K562 (cell line): ENCODE measurements at regions not wholly inside any gene's neighbourhood (a gene's known extent, or its start where the extent isn't known, plus 50 kb on each side); places are given as distances from the start of the nearest gene placed in this dataset.

Source experiments
- ATAC-seq: fragments of 200-7000 bp; cut with Tn5 transposase; 3 replicates; pipeline ENCODE4 v1.9.1; 2020; ENCODE audit warnings: moderate library complexity
- BruUV-seq: library from RNA; stranded (reverse); fragments of 400-500 nt; replicated peaks from 2 replicates; lab custom pipeline; 2021; lab: Mats Ljungman, UMichigan
- CTCF ChIA-PET: fragments of 300-600 bp; formaldehyde crosslinking; extraction: SDS; loops from one replicate; lab custom pipeline; 2021; ENCODE audit warnings: low intra/inter-chr PET ratio; lab: Yijun Ruan, JAX
- POLR2A ChIA-PET: fragments of 300-600, 350-650 bp; sonication (Branson Sonifier 250); formaldehyde crosslinking; extraction: SDS; loops from one replicate; lab custom pipeline; 2021; ENCODE audit warnings: antibody characterized with exemption, inconsistent platforms; lab: Yijun Ruan, JAX
- DNase-seq, 4 experiments: peaks; one replicate each; pipeline versions ENCODE4 v3.0.0 to v3.0.0-alpha.2; 2011 to 2018; ENCODE audit warnings: low spot score in 3 of 4, mixed read lengths in 3 of 4; ENCODE audit errors: extremely low read depth in 1 of 4
- FAIRE-seq: peaks from 2 replicates; lab custom pipeline; 2011; peaks lifted over from hg19 to GRCh38; lab: Jason Lieb, UNC
- H2AFZ ChIP-seq: 2 replicates; pipeline ENCODE4 v1.6.0; 2011; ENCODE audit warnings: low read depth, low read length, control low read depth, inconsistent platforms
- H3K27ac ChIP-seq: fragments of 200-600 bp; 3 replicates; pipeline ENCODE4 v1.8.0; 2011; ENCODE audit warnings: low read depth, mild to moderate bottlenecking, control low read depth, inconsistent platforms, low read length, moderate library complexity, mixed read lengths; ENCODE audit errors: extremely low read depth
- H3K27me3 ChIP-seq, 2 experiments: fragments of 300-600 bp in 1 of 2; 2 replicates in 1 of 2; 3 replicates in 1 of 2; pipeline versions ENCODE4 v1.6.0 to v1.8.0; 2011; ENCODE audit warnings: inconsistent platforms in 2 of 2, low read length in 2 of 2, mild to moderate bottlenecking in 1 of 2, mixed read lengths in 1 of 2, moderate library complexity in 1 of 2; ENCODE audit not compliant: control insufficient read depth in 2 of 2, insufficient read depth in 2 of 2
- H3K36me3 ChIP-seq: fragments of 300-600 bp; 3 replicates; pipeline ENCODE4 v1.8.0; 2011; ENCODE audit warnings: mild to moderate bottlenecking, low read length, inconsistent platforms; ENCODE audit not compliant: control insufficient read depth, insufficient read depth
- H3K4me1 ChIP-seq, 2 experiments: fragments of 200-600 bp in 1 of 2; replicated peaks in 1 of 2; 2 replicates in 1 of 2; 3 replicates in 1 of 2; pipeline versions ENCODE4 v1.5.1 to v1.8.0; 2011; ENCODE audit warnings: inconsistent platforms in 2 of 2, low read length in 2 of 2, mild to moderate bottlenecking in 1 of 2, mixed read lengths in 1 of 2, moderate library complexity in 1 of 2; ENCODE audit not compliant: control insufficient read depth in 2 of 2, insufficient read depth in 2 of 2
- H3K4me2 ChIP-seq: 2 replicates; pipeline ENCODE4 v1.6.1; 2011; ENCODE audit warnings: low read length, control low read depth, inconsistent platforms, mixed read lengths; ENCODE audit not compliant: insufficient read depth
- H3K4me3 ChIP-seq: fragments of 200-600 bp; sonication (generic), shearing (Covaris generic); 2 replicates; pipeline ENCODE4 v1.5.1; 2016; ENCODE audit warnings: control low read depth, inconsistent platforms
- H3K79me2 ChIP-seq: fragments of 200-600 bp; 3 replicates; pipeline ENCODE4 v1.8.0; 2011; ENCODE audit warnings: low read length, inconsistent platforms; ENCODE audit not compliant: control insufficient read depth, insufficient read depth
- H3K9ac ChIP-seq, 2 experiments: 2 replicates each; pipeline versions ENCODE4 v1.6.0 to v1.6.1; 2011; ENCODE audit warnings: low read depth in 2 of 2, low read length in 2 of 2, control low read depth in 1 of 2, inconsistent platforms in 1 of 2, mild to moderate bottlenecking in 1 of 2, mixed read lengths in 1 of 2; ENCODE audit not compliant: insufficient read depth in 1 of 2
- H3K9me1 ChIP-seq: one replicate; pipeline ENCODE4 v1.6.0; 2011; ENCODE audit warnings: inconsistent platforms, mild to moderate bottlenecking, low read length, moderate library complexity; ENCODE audit not compliant: control insufficient read depth, insufficient read depth
- H3K9me3 ChIP-seq: replicated peaks from 2 replicates; pipeline ENCODE4 v1.5.1; 2011; ENCODE audit warnings: low read depth, low read length, inconsistent platforms; ENCODE audit not compliant: control insufficient read depth, insufficient read depth
- H4K20me1 ChIP-seq: replicated peaks from 2 replicates; pipeline ENCODE4 v1.6.1; 2011; ENCODE audit warnings: low read length, inconsistent platforms, mixed read lengths; ENCODE audit not compliant: control insufficient read depth, insufficient read depth
- E2F5 ChIP-seq: sonication (generic); formaldehyde crosslinking; IDR thresholded peaks from 2 replicates; pipeline ENCODE4 v1.8.0; 2022; ENCODE audit warnings: mild to moderate bottlenecking, missing genetic modification reagents
- FOXK1 ChIP-seq: sonication (generic); formaldehyde crosslinking; IDR thresholded peaks from 2 replicates; pipeline ENCODE4 v1.8.0; 2022; ENCODE audit warnings: missing genetic modification reagents, mild to moderate bottlenecking, borderline replicate concordance
- HNRNPLL ChIP-seq: fragments of 200-400 bp; formaldehyde crosslinking; IDR thresholded peaks from 2 replicates; pipeline ENCODE4 v1.6.1; 2017; ENCODE audit warnings: low read length, low read depth, mild to moderate bottlenecking; ENCODE audit not compliant: poor library complexity, severe bottlenecking
- KAT2B ChIP-seq: IDR thresholded peaks from one replicate; pipeline ENCODE4 v1.6.1; 2012; ENCODE audit warnings: low read depth, mild to moderate bottlenecking, control low read depth, inconsistent platforms, low read length, moderate library complexity
- KDM5B ChIP-seq: fragments of 200-600 bp; sonication (generic); IDR thresholded peaks from 2 replicates; pipeline ENCODE4 v1.6.1; 2012; ENCODE audit warnings: low read depth, mild to moderate bottlenecking, moderate library complexity, low read length, control low read depth, inconsistent platforms; ENCODE audit not compliant: insufficient replicate concordance
- MXI1 ChIP-seq: IDR thresholded peaks from 2 replicates; pipeline ENCODE4 v1.6.1; 2011; ENCODE audit warnings: low read depth, mild to moderate bottlenecking, improper control_type of control experiment, low read length
- NELFE ChIP-seq: IDR thresholded peaks from 2 replicates; pipeline ENCODE4 v1.6.1; 2011; ENCODE audit warnings: mild to moderate bottlenecking; ENCODE audit not compliant: insufficient read depth, insufficient read length
- RAD21 ChIP-seq, 2 experiments: fragments of 250-450 bp in 1 of 2; fragments of 450-650 bp in 1 of 2; sonication (Bioruptor Pico) in 1 of 2; formaldehyde crosslinking in 1 of 2; IDR thresholded peaks in 1 of 2; conservative IDR thresholded peaks in 1 of 2; 2 replicates each; pipeline versions ENCODE4 v1.4.0 to v1.8.0; 2020 to 2022; ENCODE audit warnings: mild to moderate bottlenecking in 2 of 2, moderate library complexity in 1 of 2
- SREBF2 ChIP-seq: sonication (generic); formaldehyde crosslinking; IDR thresholded peaks from 2 replicates; pipeline ENCODE4 v1.4.0; 2020; ENCODE audit warnings: mild to moderate bottlenecking, missing genetic modification reagents
- ZBED1 ChIP-seq: IDR thresholded peaks from 2 replicates; pipeline ENCODE4 v1.6.1; 2014
- ZBTB34 ChIP-seq: fragments of 250-450 bp; sonication (Bioruptor Pico); IDR thresholded peaks from 2 replicates; pipeline ENCODE4 v1.8.0; 2021; ENCODE audit warnings: mild to moderate bottlenecking, moderate library complexity
- ZNF146 ChIP-seq: IDR thresholded peaks from one replicate; pipeline ENCODE4 v1.6.1; 2018; ENCODE audit warnings: missing compliant biosample characterization; ENCODE audit not compliant: unreplicated experiment
- ZNF778 ChIP-seq: fragments of 450-650 bp; formaldehyde crosslinking; IDR thresholded peaks from 2 replicates; pipeline ENCODE4 v1.4.0; 2020; ENCODE audit warnings: mild to moderate bottlenecking, moderate library complexity
- WGBS: fragments of 100-300 bp; shearing (Covaris generic); methylation state at CpG from one replicate; pipeline ENCODE4 v1.1.6; 2016; ENCODE audit warnings: low coverage, mixed read lengths; ENCODE audit not compliant: insufficient coverage; ENCODE audit errors: missing lambda C conversion rate; 5-methylcytosine and 5-hydroxymethylcytosine counted together
- in situ Hi-C: fragments of 300-500 bp; cut with MboI; formaldehyde crosslinking; loops from 4 replicates; pipeline ENCODE4 v1.15.0; 2018; ENCODE audit warnings: inconsistent platforms, mixed read lengths
- intact Hi-C: fragments of 100-400 bp; cut with micrococcal nuclease; formaldehyde crosslinking; loops from 2 replicates; pipeline ENCODE4 v1.14.2; 2022
- TF ChIP-seq, protein P1 (sequence below): IDR thresholded peaks from 2 replicates; pipeline ENCODE4 v1.6.1; 2014; ENCODE audit warnings: antibody characterized with exemption
- TF ChIP-seq, protein P2 (sequence below), 2 experiments: fragments of 450-650 bp in 1 of 2; IDR thresholded peaks; 2 replicates each; pipeline ENCODE4 v1.6.1; 2011 to 2017; ENCODE audit warnings: low read depth in 2 of 2, antibody characterized with exemption in 1 of 2, borderline replicate concordance in 1 of 2, low read length in 1 of 2, mild to moderate bottlenecking in 1 of 2, mixed read lengths in 1 of 2; ENCODE audit not compliant: control insufficient read depth in 1 of 2

DNA sequence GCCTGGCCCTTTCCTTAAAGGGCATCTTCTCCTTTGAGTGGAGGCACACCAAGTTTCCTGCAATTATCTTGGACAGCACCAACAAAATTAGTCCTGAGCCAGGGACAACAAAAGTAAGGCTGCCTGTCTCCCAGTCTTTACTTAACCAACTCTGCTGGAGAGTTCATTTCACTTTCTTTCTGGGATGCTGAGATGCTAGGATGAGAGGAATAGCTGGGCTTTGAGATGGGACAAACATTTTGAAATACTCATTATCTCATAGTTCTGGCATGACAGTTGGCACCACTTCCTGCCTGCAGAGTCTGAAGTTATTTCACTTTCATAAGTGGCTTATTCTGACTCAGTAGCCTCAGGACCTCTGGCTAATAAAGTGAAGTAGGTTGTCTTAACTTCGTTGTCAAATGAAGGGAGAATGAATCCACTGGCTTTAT lies 157.0 kb downstream of the C9orf152 start (continued):
- TF ChIP-seq ZBTB34 (CRISPR knock-in tag): no peak
- no peak for TF ChIP-seq KAT2B
- TF ChIP-seq KDM5B: no peak
- no peak for TF ChIP-seq FOXK1 (CRISPR knock-in tag)
- no peak for TF ChIP-seq ZBED1
- TF ChIP-seq, all 486 proteins: peak for 0

DNA sequence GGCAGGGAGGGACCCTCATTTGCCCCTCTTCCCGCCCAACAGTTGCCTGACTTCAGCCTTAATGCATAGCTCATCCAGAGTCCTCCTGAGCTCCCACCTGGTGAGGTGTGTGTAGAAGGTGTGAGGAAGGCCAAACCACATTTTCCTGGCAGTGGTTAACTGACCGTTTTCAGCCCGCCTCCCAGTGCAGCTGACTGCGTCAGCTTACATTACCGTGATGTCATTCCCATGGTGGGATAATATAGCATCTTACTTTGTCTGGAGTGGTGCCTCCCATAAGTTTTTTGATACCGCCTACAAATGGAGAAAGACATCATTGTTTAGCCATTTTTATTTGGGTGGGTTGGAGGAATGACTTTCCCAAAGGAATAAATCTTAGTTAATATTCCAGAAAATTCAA lies 151.9 kb downstream of the C9orf152 start:
- Histone ChIP-seq H2AFZ (no peak overlapping the region), H3K4me2 (no peak overlapping the region), H3K79me2 (no peaks in the 10 kb centered on the region), H3K9me1 (no peaks in the 10 kb centered on the region), H3K27ac (no peak overlapping the region), H3K9ac (no peak overlapping the region), H4K20me1 (no peaks in the 10 kb centered on the region), H3K4me3 (no peak overlapping the region), H3K27me3 (peaks cover 0 to under 1% of the 10 kb centered on the region in 2 experiments; a peak in 1 of 5 replicates), H3K36me3 (no peaks in the 10 kb centered on the region)
- in situ Hi-C loops: no loop called here
- no TSS peak for BruUV-seq
- WGBS: 0% methylated on average over 6 of the region's 6 CpGs
- DNase-seq: no peak
- no peak for ATAC-seq
- intact Hi-C loops: no loop called here
- FAIRE-seq: no peak
- CTCF ChIA-PET: no interaction called here
- TF ChIP-seq, protein P1, sequence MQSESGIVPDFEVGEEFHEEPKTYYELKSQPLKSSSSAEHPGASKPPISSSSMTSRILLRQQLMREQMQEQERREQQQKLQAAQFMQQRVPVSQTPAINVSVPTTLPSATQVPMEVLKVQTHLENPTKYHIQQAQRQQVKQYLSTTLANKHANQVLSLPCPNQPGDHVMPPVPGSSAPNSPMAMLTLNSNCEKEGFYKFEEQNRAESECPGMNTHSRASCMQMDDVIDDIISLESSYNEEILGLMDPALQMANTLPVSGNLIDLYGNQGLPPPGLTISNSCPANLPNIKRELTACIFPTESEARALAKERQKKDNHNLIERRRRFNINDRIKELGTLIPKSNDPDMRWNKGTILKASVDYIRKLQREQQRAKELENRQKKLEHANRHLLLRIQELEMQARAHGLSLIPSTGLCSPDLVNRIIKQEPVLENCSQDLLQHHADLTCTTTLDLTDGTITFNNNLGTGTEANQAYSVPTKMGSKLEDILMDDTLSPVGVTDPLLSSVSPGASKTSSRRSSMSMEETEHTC: no peak
- no peak for TF ChIP-seq RAD21 (CRISPR knock-in tag; conservative IDR thresholded peaks at IDR 0.05 in 1 of 2, IDR thresholded peaks at IDR 0.05 in 1 of 2)
- TF ChIP-seq HNRNPLL: no peak
- TF ChIP-seq, protein P2, sequence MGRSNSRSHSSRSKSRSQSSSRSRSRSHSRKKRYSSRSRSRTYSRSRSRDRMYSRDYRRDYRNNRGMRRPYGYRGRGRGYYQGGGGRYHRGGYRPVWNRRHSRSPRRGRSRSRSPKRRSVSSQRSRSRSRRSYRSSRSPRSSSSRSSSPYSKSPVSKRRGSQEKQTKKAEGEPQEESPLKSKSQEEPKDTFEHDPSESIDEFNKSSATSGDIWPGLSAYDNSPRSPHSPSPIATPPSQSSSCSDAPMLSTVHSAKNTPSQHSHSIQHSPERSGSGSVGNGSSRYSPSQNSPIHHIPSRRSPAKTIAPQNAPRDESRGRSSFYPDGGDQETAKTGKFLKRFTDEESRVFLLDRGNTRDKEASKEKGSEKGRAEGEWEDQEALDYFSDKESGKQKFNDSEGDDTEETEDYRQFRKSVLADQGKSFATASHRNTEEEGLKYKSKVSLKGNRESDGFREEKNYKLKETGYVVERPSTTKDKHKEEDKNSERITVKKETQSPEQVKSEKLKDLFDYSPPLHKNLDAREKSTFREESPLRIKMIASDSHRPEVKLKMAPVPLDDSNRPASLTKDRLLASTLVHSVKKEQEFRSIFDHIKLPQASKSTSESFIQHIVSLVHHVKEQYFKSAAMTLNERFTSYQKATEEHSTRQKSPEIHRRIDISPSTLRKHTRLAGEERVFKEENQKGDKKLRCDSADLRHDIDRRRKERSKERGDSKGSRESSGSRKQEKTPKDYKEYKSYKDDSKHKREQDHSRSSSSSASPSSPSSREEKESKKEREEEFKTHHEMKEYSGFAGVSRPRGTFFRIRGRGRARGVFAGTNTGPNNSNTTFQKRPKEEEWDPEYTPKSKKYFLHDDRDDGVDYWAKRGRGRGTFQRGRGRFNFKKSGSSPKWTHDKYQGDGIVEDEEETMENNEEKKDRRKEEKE (IDR thresholded peaks at IDR 0.05; ENCODE audit: borderline replicate concordance in 1 of 2, control insufficient read depth in 1 of 2, low read depth in 2 of 2, low read length in 1 of 2): no peak
- TF ChIP-seq NELFE: no peak
- no peak for TF ChIP-seq E2F5 (CRISPR knock-in tag)
- TF ChIP-seq MXI1: no peak
- no peak for TF ChIP-seq ZNF146
- TF ChIP-seq SREBF2: no peak
- no peak for TF ChIP-seq ZNF778
- TF ChIP-seq, all 486 proteins: peak for 0
- POLR2A ChIA-PET: no interaction called here
- Histone ChIP-seq H3K4me1 (no peaks in the 10 kb centered on the region), H3K9me3 (no peaks in the 10 kb centered on the region)
